NCI-H2081 (cell line): ENCODE measurements at regions not wholly inside any gene's neighbourhood (a gene's known extent, or its start where the extent isn't known, plus 50 kb on each side); places are given as distances from the start of the nearest gene placed in this dataset.

Experiments used
- DNase-seq, 2 experiments: peaks; one replicate each; lab custom pipeline; 2025; lab: John Stamatoyannopoulos, UW

GRCh38 chr2:2993172-2993692, 384.4 kb downstream of the EIPR1 start:
- DNase-seq = no peak

GRCh38 chr2:2992634-2993033, 385.0 kb downstream of the EIPR1 start:
- no peak for DNase-seq

GRCh38 chr2:2985020-2985419, 392.6 kb downstream of the EIPR1 start:
- DNase-seq = no peak

GRCh38 chr2:2981000-2981399, 396.6 kb downstream of the EIPR1 start:
- no peak for DNase-seq

- no peak for DNase-seq
These were observed 402.6 kb downstream of the EIPR1 start for GRCh38 chr2:2974982-2975381.

GRCh38 chr2:2960441-2961133, 417.0 kb downstream of the EIPR1 start:
- no peak for DNase-seq

- peak in 1 of 2 experiments; percentile 42 for DNase-seq
These were observed 427.1 kb downstream of the EIPR1 start for GRCh38 chr2:2950403-2950952.

- DNase-seq = no peak
These were observed 430.2 kb downstream of the EIPR1 start for GRCh38 chr2:2947406-2947805.

- no peak for DNase-seq
These were observed 434.7 kb downstream of the EIPR1 start for GRCh38 chr2:2942906-2943305.

- no peak for DNase-seq
These were observed 435.4 kb downstream of the EIPR1 start for GRCh38 chr2:2942225-2942624.

GRCh38 chr2:2941205-2941604, 436.4 kb downstream of the EIPR1 start:
- no peak for DNase-seq

GRCh38 chr2:2940702-2941101, 436.9 kb downstream of the EIPR1 start:
- no peak for DNase-seq

- no peak for DNase-seq
These were observed 437.6 kb downstream of the EIPR1 start for GRCh38 chr2:2940061-2940460.

GRCh38 chr2:2939078-2939795, 438.4 kb downstream of the EIPR1 start:
- DNase-seq = no peak

- DNase-seq = no peak
These were observed 439.1 kb downstream of the EIPR1 start for GRCh38 chr2:2938481-2938880.

GRCh38 chr2:2935445-2936149, 442.0 kb downstream of the EIPR1 start:
- DNase-seq = no peak

GRCh38 chr2:2933426-2933825, 444.2 kb downstream of the EIPR1 start:
- DNase-seq = no peak

GRCh38 chr2:2932692-2933305, 444.8 kb downstream of the EIPR1 start:
- DNase-seq = no peak

GRCh38 chr2:2932189-2932588, 445.4 kb downstream of the EIPR1 start:
- DNase-seq = no peak

- DNase-seq = no peak
These were observed 446.1 kb downstream of the EIPR1 start for GRCh38 chr2:2931318-2932075.

- DNase-seq = no peak
These were observed 446.8 kb downstream of the EIPR1 start for GRCh38 chr2:2930841-2931240.

- DNase-seq = no peak
These were observed 450.8 kb downstream of the EIPR1 start for GRCh38 chr2:2926858-2927175.
